ENCODE measurements at regions not wholly inside any gene's neighbourhood (a gene's known extent, or its start where the extent isn't known, plus 50 kb on each side); places are given as distances from the start of the nearest gene placed in this dataset.

GRCh38 chr9:87167161-87167560, 219.9 kb upstream of the GAS1 start:
- Histone ChIP-seq H4K20me1 (ENCODE audit: insufficient read depth) (no peaks in the 10 kb centered on the region; the same call in 1 of the 2 replicates), H3K36me3 (ENCODE audit: control insufficient read depth in 1 of 2, insufficient read depth in 2 of 2, low read length in 2 of 2) (no peaks in the 10 kb centered on the region), H3K27ac (ENCODE audit: low read depth, low read length) (no peak overlapping the region), H3K79me2 (ENCODE audit: insufficient read depth, low read length) (no peaks in the 10 kb centered on the region), H3K9ac (ENCODE audit: low read length) (no peak overlapping the region), H3K27me3 (ENCODE audit: insufficient read depth, low read length) (peaks cover 18% of the 10 kb centered on the region), H3K4me1 (ENCODE audit: control insufficient read depth in 1 of 2, insufficient read depth in 2 of 2, low read length in 2 of 2) (no peaks in the 10 kb centered on the region), H3K9me2 (ENCODE audit: insufficient read depth) (no peaks in the 10 kb centered on the region), H3K9me3 (ENCODE audit: control insufficient read depth in 1 of 2, insufficient read depth in 1 of 2, low read depth in 1 of 2, low read length in 2 of 2) (no peaks in the 10 kb centered on the region), H2AFZ (ENCODE audit: low read depth, low read length, poor library complexity, severe bottlenecking) (no peak overlapping the region), H3K4me2 (ENCODE audit: low read length) (no peak overlapping the region), H3K4me3 (replicated peaks in 1 of 2; ENCODE audit: low read depth in 1 of 2, low read length in 2 of 2) (no peak overlapping the region)
- intact Hi-C loops (cut with micrococcal nuclease): no loop called here
- TF ChIP-seq POLR2AphosphoS5 (IDR thresholded peaks at IDR 0.05; ENCODE audit: low read depth, low read length) (no peak), ZBTB33 (IDR thresholded peaks at IDR 0.05; ENCODE audit: extremely low read depth, insufficient replicate concordance, low read length) (no peak), EZH2 (IDR thresholded peaks at IDR 0.05) (no peak), ZFX (IDR thresholded peaks at IDR 0.05) (no peak), YY1 (IDR thresholded peaks at IDR 0.05; ENCODE audit: extremely low read depth, insufficient replicate concordance, low read depth, low read length) (no peak), POLR2A (IDR thresholded peaks at IDR 0.05; ENCODE audit: borderline replicate concordance, extremely low read depth, insufficient read depth, insufficient read length) (no peak), RAD21 (IDR thresholded peaks at IDR 0.05; ENCODE audit: low read depth) (peak; percentile 31), SIN3A (IDR thresholded peaks at IDR 0.05; ENCODE audit: low read depth) (no peak), CTCF (IDR thresholded peaks at IDR 0.05 in 2 of 3, conservative IDR thresholded peaks at IDR 0.05 in 1 of 3; ENCODE audit: borderline replicate concordance in 1 of 3, insufficient read depth in 1 of 3, low read depth in 2 of 3, low read length in 2 of 3) (0 out of 6 replicates have a peak, but pooled peaks of 1 of the 3 experiments have one; percentile 6), TCF7L2 (IDR thresholded peaks at IDR 0.05; ENCODE audit: borderline replicate concordance, extremely low read depth, insufficient read depth, insufficient read length) (no peak)
- BruUV-seq (replicated peaks): no TSS peak
- POLR2A ChIA-PET: interaction anchor here (0.7 kb wide), 1 partner anchor 11 kb away, joined by 5 read pairs; no protein-coding TSS in a partner anchor
- CTCF ChIA-PET: no interaction called here
- RAD21 ChIA-PET (ENCODE audit: low non-redundant PET in 1 of 2, low total read pairs in 2 of 2, uncharacterized antibody in 2 of 2, unreplicated experiment in 2 of 2): no interaction called here
- no peak for DNase-seq (ENCODE audit: low read depth, low spot score)
- no peak for ATAC-seq

Data from HCT116 (cell line).